H9 (cell line): ENCODE measurements at regions not wholly inside any gene's neighbourhood (a gene's known extent, or its start where the extent isn't known, plus 50 kb on each side); places are given as distances from the start of the nearest gene placed in this dataset.

Experiments used
- DNase-seq: peaks from one replicate; pipeline ENCODE4 v3.0.0-alpha.2; 2017
- H2AFZ ChIP-seq: one replicate; pipeline ENCODE4 v1.6.1; 2013; ENCODE audit warnings: mild to moderate bottlenecking, low read length, control low read depth, moderate library complexity
- H2AK5ac ChIP-seq: 2 replicates; pipeline ENCODE4 v1.6.1; 2013; ENCODE audit warnings: low read length, control low read depth, mixed read lengths; ENCODE audit not compliant: insufficient read length
- H2BK120ac ChIP-seq: one replicate; pipeline ENCODE4 v1.6.1; 2013; ENCODE audit warnings: low read depth, mild to moderate bottlenecking, low read length, control low read depth, inconsistent platforms; ENCODE audit not compliant: poor library complexity, severe bottlenecking
- H2BK12ac ChIP-seq: 2 replicates; pipeline ENCODE4 v1.6.1; 2013; ENCODE audit warnings: low read length, control low read depth, mixed read lengths, low read depth; ENCODE audit not compliant: insufficient read length
- H2BK15ac ChIP-seq: 2 replicates; pipeline ENCODE4 v1.6.1; 2013; ENCODE audit warnings: low read depth, low read length, control low read depth
- H2BK20ac ChIP-seq: one replicate; pipeline ENCODE4 v1.6.1; 2013; ENCODE audit warnings: low read depth, mild to moderate bottlenecking, low read length, control low read depth, inconsistent platforms; ENCODE audit not compliant: poor library complexity, severe bottlenecking
- H2BK5ac ChIP-seq: 2 replicates; pipeline ENCODE4 v1.6.1; 2013; ENCODE audit warnings: low read length, control low read depth, mixed read lengths; ENCODE audit not compliant: insufficient read length
- H3K14ac ChIP-seq: 2 replicates; pipeline ENCODE4 v1.6.1; 2013; ENCODE audit warnings: low read length, control low read depth; ENCODE audit not compliant: insufficient read depth
- H3K18ac ChIP-seq: 2 replicates; pipeline ENCODE4 v1.6.1; 2013; ENCODE audit warnings: low read depth, mild to moderate bottlenecking, mixed read lengths, low read length, control low read depth; ENCODE audit not compliant: insufficient read length
- H3K23ac ChIP-seq: 2 replicates; pipeline ENCODE4 v1.6.1; 2013; ENCODE audit warnings: low read length, control low read depth, mixed read lengths, low read depth; ENCODE audit not compliant: insufficient read length
- H3K23me2 ChIP-seq: 2 replicates; pipeline ENCODE4 v1.6.1; 2013; ENCODE audit warnings: low read depth, mild to moderate bottlenecking, mixed read lengths, low read length, control low read depth; ENCODE audit not compliant: insufficient read length, poor library complexity, severe bottlenecking
- H3K27ac ChIP-seq: 2 replicates; pipeline ENCODE4 v1.5.1; 2013; ENCODE audit warnings: low read length, control low read depth, mixed read lengths, low read depth; ENCODE audit not compliant: insufficient read length
- H3K27me3 ChIP-seq: 2 replicates; pipeline ENCODE4 v1.6.1; 2013; ENCODE audit warnings: low read length, control low read depth, inconsistent platforms; ENCODE audit not compliant: insufficient read depth
- H3K4ac ChIP-seq: 2 replicates; pipeline ENCODE4 v1.6.1; 2013; ENCODE audit warnings: low read depth, mild to moderate bottlenecking, control low read depth, inconsistent platforms, low read length, moderate library complexity
- H3K4me1 ChIP-seq: 2 replicates; pipeline ENCODE4 v1.6.1; 2013; ENCODE audit warnings: low read length, control low read depth, inconsistent platforms; ENCODE audit not compliant: insufficient read depth
- H3K4me2 ChIP-seq: 2 replicates; pipeline ENCODE4 v1.6.1; 2013; ENCODE audit warnings: low read length, control low read depth, mixed read lengths; ENCODE audit not compliant: insufficient read length, insufficient read depth
- H3K56ac ChIP-seq: 2 replicates; pipeline ENCODE4 v1.6.1; 2013; ENCODE audit warnings: low read depth, mild to moderate bottlenecking, mixed read lengths, low read length, control low read depth; ENCODE audit not compliant: insufficient read length
- H3K79me1 ChIP-seq: 2 replicates; pipeline ENCODE4 v1.6.1; 2013; ENCODE audit warnings: low read depth, mild to moderate bottlenecking, moderate library complexity, low read length, control low read depth, inconsistent platforms; ENCODE audit not compliant: insufficient read depth, poor library complexity, severe bottlenecking
- H3K79me2 ChIP-seq: 2 replicates; pipeline ENCODE4 v1.6.1; 2013; ENCODE audit warnings: low read length, control low read depth, inconsistent platforms; ENCODE audit not compliant: insufficient read depth
- H3K9ac ChIP-seq: 2 replicates; pipeline ENCODE4 v1.6.1; 2013; ENCODE audit warnings: low read length, control low read depth, mixed read lengths; ENCODE audit not compliant: insufficient read length; ENCODE audit errors: extremely low read depth
- H3K9me3 ChIP-seq: one replicate; pipeline ENCODE4 v1.6.1; 2013; ENCODE audit warnings: low read depth, low read length, inconsistent platforms; ENCODE audit not compliant: control insufficient read depth
- H3T11ph ChIP-seq: one replicate; pipeline ENCODE4 v1.6.1; 2013; ENCODE audit warnings: mild to moderate bottlenecking, low read length, control low read depth, inconsistent platforms
- H4K20me1 ChIP-seq: one replicate; pipeline ENCODE4 v1.6.1; 2013; ENCODE audit not compliant: control insufficient read depth, insufficient read length, insufficient read depth
- H4K5ac ChIP-seq: 2 replicates; pipeline ENCODE4 v1.6.1; 2013; ENCODE audit warnings: low read depth, mild to moderate bottlenecking, mixed read lengths, low read length, control low read depth; ENCODE audit not compliant: insufficient read length
- H4K8ac ChIP-seq: replicated peaks from 2 replicates; pipeline ENCODE4 v1.6.1; 2013; ENCODE audit warnings: low read length, control low read depth, mixed read lengths, low read depth; ENCODE audit not compliant: insufficient read length
- H4K91ac ChIP-seq: 2 replicates; pipeline ENCODE4 v1.6.1; 2013; ENCODE audit warnings: low read depth, mild to moderate bottlenecking, moderate library complexity, mixed read lengths, low read length, control low read depth; ENCODE audit not compliant: insufficient read length
- H3K27ac Mint-ChIP-seq, 3 experiments: 2 replicates in 2 of 3; 3 replicates in 1 of 3; pipeline ENCODE4 v1.8.0; 2020 to 2021; ENCODE audit warnings: mixed read lengths in 3 of 3, mild to moderate bottlenecking in 1 of 3, moderate library complexity in 1 of 3
- H3K27me3 Mint-ChIP-seq: 2 replicates; pipeline ENCODE4 v1.8.0; 2021; ENCODE audit warnings: low read depth, mild to moderate bottlenecking, moderate library complexity, mixed read lengths
- H3K36me3 Mint-ChIP-seq, 3 experiments: 2 replicates in 2 of 3; 3 replicates in 1 of 3; pipeline ENCODE4 v1.8.0; 2020 to 2021; ENCODE audit warnings: low read depth in 3 of 3, mixed read lengths in 3 of 3; ENCODE audit not compliant: insufficient read depth in 1 of 3
- H3K4me1 Mint-ChIP-seq, 2 experiments: 2 replicates each; pipeline ENCODE4 v1.8.0; 2020; ENCODE audit warnings: mixed read lengths in 2 of 2
- H3K4me3 Mint-ChIP-seq, 2 experiments: 2 replicates in 1 of 2; 3 replicates in 1 of 2; pipeline ENCODE4 v1.8.0; 2020 to 2021; ENCODE audit warnings: mild to moderate bottlenecking in 2 of 2, mixed read lengths in 2 of 2, moderate library complexity in 1 of 2
- H3K9me3 Mint-ChIP-seq, 2 experiments: 2 replicates in 1 of 2; 3 replicates in 1 of 2; pipeline ENCODE4 v1.8.0; 2020; ENCODE audit warnings: mild to moderate bottlenecking in 2 of 2, mixed read lengths in 2 of 2, moderate library complexity in 1 of 2
- TF ChIP-seq, protein P1 (sequence below): fragments of 200-600 bp; sonication (generic); conservative IDR thresholded peaks from 3 replicates; pipeline ENCODE4 v1.8.0; 2021; ENCODE audit warnings: antibody characterized with exemption, mild to moderate bottlenecking

DNA sequence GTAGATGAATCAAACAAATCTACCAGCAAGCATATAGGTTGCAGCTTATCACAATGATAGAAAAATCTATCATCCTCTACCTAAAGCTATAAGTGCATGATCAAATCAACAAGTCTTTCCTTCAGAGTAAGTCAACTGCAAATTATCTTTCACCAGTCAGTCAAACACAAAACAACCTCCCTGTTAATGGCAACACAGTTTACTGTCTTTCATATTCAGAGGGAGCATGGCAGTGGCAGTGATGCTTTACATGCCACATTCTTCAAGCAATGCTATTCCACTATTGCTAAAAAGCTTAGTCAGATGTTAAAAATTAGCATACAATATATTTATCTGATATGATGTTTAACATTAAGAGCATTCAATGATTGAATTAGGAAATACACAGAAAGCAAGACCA is 245.1 kb upstream of the KLHL4 start:
- H3K4me1 Mint-ChIP-seq, result peaks cover 18 to 21% of the 10 kb centered on the region in 2 experiments

More for the DNA sequence above, 245.1 kb upstream of the KLHL4 start:
- Histone ChIP-seq H3K14ac (no peak overlapping the region), H2AFZ (no peak overlapping the region), H2BK20ac (no peak overlapping the region), H2BK5ac (no peak overlapping the region), H3K27me3 (no peaks in the 10 kb centered on the region), H4K91ac (no peak overlapping the region), H3K23ac (no peak overlapping the region), H3K27ac (no peak overlapping the region), H2BK12ac (no peak overlapping the region), H3K4ac (no peak overlapping the region), H3T11ph (no peak overlapping the region), H3K23me2 (no peaks in the 10 kb centered on the region), H4K8ac (no peak overlapping the region), H3K4me2 (no peak overlapping the region), H3K9me3 (no peaks in the 10 kb centered on the region), H4K20me1 (no peaks in the 10 kb centered on the region), H2AK5ac (no peak overlapping the region), H2BK120ac (no peak overlapping the region), H2BK15ac (no peak overlapping the region), H3K4me1 (no peaks in the 10 kb centered on the region; the same call in 1 of the 2 replicates), H3K9ac (no peak overlapping the region), H3K18ac (no peak overlapping the region), H4K5ac (no peak overlapping the region), H3K79me1 (no peaks in the 10 kb centered on the region), H3K79me2 (no peaks in the 10 kb centered on the region), H3K56ac (no peak overlapping the region)
- DNase-seq, result no peak
- Mint-ChIP-seq H3K27me3 (no peaks in the 10 kb centered on the region), H3K27ac (peak overlapping the region in 2 of 3 experiments; percentile 4 to 48; a peak in 5 of 7 replicates), H3K36me3 (peaks cover 2 to 4% (median 4%) of the 10 kb centered on the region in 3 experiments), H3K9me3 (peaks cover 4 to 6% of the 10 kb centered on the region in 2 experiments; a peak in 3 of 5 replicates), H3K4me3 (no peak overlapping the region)
- TF ChIP-seq, protein P1, sequence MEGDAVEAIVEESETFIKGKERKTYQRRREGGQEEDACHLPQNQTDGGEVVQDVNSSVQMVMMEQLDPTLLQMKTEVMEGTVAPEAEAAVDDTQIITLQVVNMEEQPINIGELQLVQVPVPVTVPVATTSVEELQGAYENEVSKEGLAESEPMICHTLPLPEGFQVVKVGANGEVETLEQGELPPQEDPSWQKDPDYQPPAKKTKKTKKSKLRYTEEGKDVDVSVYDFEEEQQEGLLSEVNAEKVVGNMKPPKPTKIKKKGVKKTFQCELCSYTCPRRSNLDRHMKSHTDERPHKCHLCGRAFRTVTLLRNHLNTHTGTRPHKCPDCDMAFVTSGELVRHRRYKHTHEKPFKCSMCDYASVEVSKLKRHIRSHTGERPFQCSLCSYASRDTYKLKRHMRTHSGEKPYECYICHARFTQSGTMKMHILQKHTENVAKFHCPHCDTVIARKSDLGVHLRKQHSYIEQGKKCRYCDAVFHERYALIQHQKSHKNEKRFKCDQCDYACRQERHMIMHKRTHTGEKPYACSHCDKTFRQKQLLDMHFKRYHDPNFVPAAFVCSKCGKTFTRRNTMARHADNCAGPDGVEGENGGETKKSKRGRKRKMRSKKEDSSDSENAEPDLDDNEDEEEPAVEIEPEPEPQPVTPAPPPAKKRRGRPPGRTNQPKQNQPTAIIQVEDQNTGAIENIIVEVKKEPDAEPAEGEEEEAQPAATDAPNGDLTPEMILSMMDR, result no peak
